Progenitor cell of endocrine pancreas (in vitro differentiated cells): ENCODE measurements at regions not wholly inside any gene's neighbourhood (a gene's known extent, or its start where the extent isn't known, plus 50 kb on each side); places are given as distances from the start of the nearest gene placed in this dataset.

Source experiments
- DNase-seq: peaks from one replicate; pipeline ENCODE4 v3.0.0; 2021; ENCODE audit warnings: low spot score; ENCODE audit not compliant: unreplicated experiment
- H3K27ac Mint-ChIP-seq: 2 replicates; pipeline ENCODE4 v1.8.0; 2021; ENCODE audit warnings: mild to moderate bottlenecking, moderate library complexity, mixed read lengths
- H3K27me3 Mint-ChIP-seq: 2 replicates; pipeline ENCODE4 v1.8.0; 2021; ENCODE audit warnings: mixed read lengths
- H3K36me3 Mint-ChIP-seq: 2 replicates; pipeline ENCODE4 v1.8.0; 2022; ENCODE audit warnings: mixed read lengths; ENCODE audit not compliant: insufficient read depth
- H3K4me1 Mint-ChIP-seq: 2 replicates; pipeline ENCODE4 v1.8.0; 2021; ENCODE audit warnings: low read depth, mixed read lengths
- H3K4me3 Mint-ChIP-seq: 2 replicates; pipeline ENCODE4 v1.8.0; 2021; ENCODE audit warnings: low read depth, mild to moderate bottlenecking, moderate library complexity, mixed read lengths
- H3K9me3 Mint-ChIP-seq: 2 replicates; pipeline ENCODE4 v1.8.0; 2021; ENCODE audit warnings: low read depth, mixed read lengths
- CTCF ChIP-seq: fragments of 200-600 bp; sonication (generic); IDR thresholded peaks from one replicate; pipeline ENCODE4 v1.5.0; 2021; ENCODE audit warnings: antibody characterized with exemption, mild to moderate bottlenecking; ENCODE audit not compliant: unreplicated experiment

DNA sequence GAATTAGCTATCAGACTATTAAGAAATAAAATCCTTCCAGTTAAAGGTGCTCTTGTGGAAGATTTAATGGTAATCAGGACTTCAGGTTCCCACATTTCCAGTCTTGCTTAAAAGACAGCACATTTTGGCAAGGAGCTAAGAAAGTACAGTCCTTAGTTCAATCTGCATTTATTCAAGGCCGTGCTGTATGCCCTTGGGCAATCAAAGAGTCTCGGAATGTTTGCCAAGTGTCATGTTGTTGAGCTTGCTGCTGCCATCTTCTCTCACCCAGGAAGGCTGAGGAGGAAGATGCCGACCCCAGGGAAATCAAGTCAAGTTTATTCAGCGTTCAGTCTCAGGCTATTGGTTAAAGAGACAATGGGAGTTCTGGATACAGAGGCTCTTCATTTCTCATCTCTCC is 388.1 kb upstream of the IGFBP7 start:
- Mint-ChIP-seq H3K27ac (no peak overlapping the region), H3K4me1 (peaks cover 2% of the 10 kb centered on the region), H3K9me3 (no peaks in the 10 kb centered on the region), H3K4me3 (no peak overlapping the region), H3K36me3 (no peaks in the 10 kb centered on the region), H3K27me3 (no peaks in the 10 kb centered on the region)
- DNase-seq: no peak
- TF ChIP-seq CTCF: no peak

- no peaks in the 10 kb centered on the region for H3K27me3 Mint-ChIP-seq
These were observed 386.7 kb upstream of the IGFBP7 start for GRCh38 chr4:57496697-57497471.

DNA sequence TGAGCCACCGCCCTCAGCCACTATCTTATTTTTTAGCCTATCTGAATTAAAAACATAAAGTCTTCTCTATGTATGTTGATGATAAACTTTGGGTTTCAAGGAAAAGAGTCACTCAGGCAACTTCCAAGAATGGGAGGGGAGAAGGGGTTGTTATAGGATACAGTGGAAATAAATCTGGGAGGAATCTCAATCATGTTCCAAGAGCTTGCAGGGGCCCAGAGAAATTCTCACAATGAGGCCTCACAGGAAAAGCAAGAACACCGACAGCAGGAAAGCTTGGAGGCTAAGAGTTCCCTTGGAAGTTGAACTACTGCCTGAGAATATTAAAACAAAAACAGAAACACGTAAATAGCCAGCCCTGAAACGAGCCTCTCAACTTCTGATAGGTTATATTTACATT is 384.6 kb upstream of the IGFBP7 start:
- TF ChIP-seq CTCF: no peak
- no peaks in the 10 kb centered on the region for H3K36me3 Mint-ChIP-seq
- no peak for DNase-seq
- no peak overlapping the region for H3K4me3 Mint-ChIP-seq
- no peaks in the 10 kb centered on the region for H3K27me3 Mint-ChIP-seq
- no peak overlapping the region for H3K27ac Mint-ChIP-seq
- peaks cover 2% of the 10 kb centered on the region for H3K4me1 Mint-ChIP-seq
- no peaks in the 10 kb centered on the region for H3K9me3 Mint-ChIP-seq

More at GRCh38 chr4:57496697-57497471, 386.7 kb upstream of the IGFBP7 start:
- Mint-ChIP-seq H3K9me3 (no peaks in the 10 kb centered on the region), H3K36me3 (no peaks in the 10 kb centered on the region), H3K4me3 (no peak overlapping the region), H3K27ac (no peak overlapping the region), H3K4me1 (peaks cover 2% of the 10 kb centered on the region)
- no peak for DNase-seq
- no peak for TF ChIP-seq CTCF

GRCh38 chr4:57492251-57492878 is 382.2 kb upstream of the IGFBP7 start:
- H3K27ac Mint-ChIP-seq: no peak overlapping the region
- no peaks in the 10 kb centered on the region for H3K36me3 Mint-ChIP-seq
- peaks cover 2% of the 10 kb centered on the region for H3K4me1 Mint-ChIP-seq
- no peaks in the 10 kb centered on the region for H3K27me3 Mint-ChIP-seq
- no peaks in the 10 kb centered on the region for H3K9me3 Mint-ChIP-seq
- DNase-seq: no peak
- no peak overlapping the region for H3K4me3 Mint-ChIP-seq
- TF ChIP-seq CTCF: no peak

DNA sequence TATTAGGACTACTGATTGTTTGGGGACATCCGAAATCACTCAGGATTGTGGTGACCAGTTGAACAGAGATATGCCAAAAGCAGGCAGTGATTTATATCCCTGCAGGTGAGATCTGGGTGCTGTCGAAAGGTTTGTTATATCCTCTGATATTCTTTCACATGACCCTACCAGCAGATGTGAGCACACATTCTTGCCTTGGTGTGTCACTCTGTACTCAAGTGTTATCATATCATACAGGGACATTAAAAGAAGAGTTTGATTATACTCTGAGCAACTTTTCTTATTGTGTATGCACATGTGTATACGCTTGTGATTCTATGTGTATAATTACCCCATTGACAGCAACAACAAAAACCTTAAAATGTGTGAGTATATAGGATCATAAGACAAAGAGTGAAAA is 381.2 kb upstream of the IGFBP7 start:
- H3K4me3 Mint-ChIP-seq: no peak overlapping the region
- no peaks in the 10 kb centered on the region for H3K9me3 Mint-ChIP-seq
- H3K36me3 Mint-ChIP-seq: no peaks in the 10 kb centered on the region
- no peak for TF ChIP-seq CTCF
- DNase-seq: no peak
- no peak overlapping the region for H3K27ac Mint-ChIP-seq
- no peaks in the 10 kb centered on the region for H3K27me3 Mint-ChIP-seq
- H3K4me1 Mint-ChIP-seq: no peaks in the 10 kb centered on the region
